Stomach (tissue), 4 donors: ENCODE measurements at regions not wholly inside any gene's neighbourhood (a gene's known extent, or its start where the extent isn't known, plus 50 kb on each side); places are given as distances from the start of the nearest gene placed in this dataset.

Source experiments
- CTCF ChIP-seq, 7 experiments: fragments of 450-650 bp in 4 of 7; fragments of 200-600 bp in 3 of 7; sonication (generic) in 3 of 7; IDR thresholded peaks; one replicate each; pipeline ENCODE4 v1.5.1; 2016 to 2019; ENCODE audit warnings: antibody characterized with exemption in 7 of 7, control low read depth in 2 of 7, mild to moderate bottlenecking in 1 of 7
- POLR2A ChIP-seq, 4 donors: fragments of 450-650 bp; IDR thresholded peaks; one replicate each; pipeline ENCODE4 v1.6.1; 2016; ENCODE audit warnings: antibody characterized with exemption in 4 of 4, control low read depth in 2 of 4, mild to moderate bottlenecking in 1 of 4, moderate library complexity in 1 of 4

- TF ChIP-seq CTCF (IDR thresholded peaks at IDR 0.05) (peak in 2 of 7 experiments; percentile 11 to 21), POLR2A (IDR thresholded peaks at IDR 0.05) (no peak)
Observed at GRCh38 chr7:125059861-125060456, 130.3 kb upstream of the POT1 start.
